ENCODE measurements at regions not wholly inside any gene's neighbourhood (a gene's known extent, or its start where the extent isn't known, plus 50 kb on each side); places are given as distances from the start of the nearest gene placed in this dataset.

DNA sequence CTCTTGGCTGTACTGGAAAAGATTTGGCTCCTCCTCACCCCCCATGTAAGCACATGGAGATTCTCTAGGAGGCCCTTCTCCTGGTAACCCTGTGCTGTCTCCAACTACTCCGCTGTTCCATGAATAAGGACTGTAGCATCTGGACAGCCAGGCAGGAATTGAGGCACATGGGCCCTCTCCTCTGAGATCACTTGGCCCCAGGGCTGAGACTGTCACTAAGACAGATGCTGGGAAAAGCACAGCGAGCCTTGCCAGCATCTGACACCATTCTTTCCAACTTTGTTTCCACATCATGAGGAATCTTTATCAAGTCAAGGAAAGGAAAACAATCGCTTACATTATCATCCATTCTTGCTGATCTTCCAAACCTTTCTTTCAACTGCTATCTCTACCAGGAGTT is 222.6 kb upstream of the INTU start:
- Mint-ChIP-seq H3K4me3 (no peak overlapping the region), H3K27ac (no peak overlapping the region), H3K27me3 (no peaks in the 10 kb centered on the region), H3K36me3 (ENCODE audit: low read depth) (no peaks in the 10 kb centered on the region), H3K4me1 (ENCODE audit: low read depth) (no peaks in the 10 kb centered on the region), H3K9me3 (peaks cover 11% of the 10 kb centered on the region)
- intact Hi-C loops (cut with micrococcal nuclease) = no loop called here
- ChIA-PET CTCF (no interaction called here), POLR2A (no interaction called here)
- DNase-seq (no peak), ATAC-seq (no peak)
- TF ChIP-seq, protein P1, sequence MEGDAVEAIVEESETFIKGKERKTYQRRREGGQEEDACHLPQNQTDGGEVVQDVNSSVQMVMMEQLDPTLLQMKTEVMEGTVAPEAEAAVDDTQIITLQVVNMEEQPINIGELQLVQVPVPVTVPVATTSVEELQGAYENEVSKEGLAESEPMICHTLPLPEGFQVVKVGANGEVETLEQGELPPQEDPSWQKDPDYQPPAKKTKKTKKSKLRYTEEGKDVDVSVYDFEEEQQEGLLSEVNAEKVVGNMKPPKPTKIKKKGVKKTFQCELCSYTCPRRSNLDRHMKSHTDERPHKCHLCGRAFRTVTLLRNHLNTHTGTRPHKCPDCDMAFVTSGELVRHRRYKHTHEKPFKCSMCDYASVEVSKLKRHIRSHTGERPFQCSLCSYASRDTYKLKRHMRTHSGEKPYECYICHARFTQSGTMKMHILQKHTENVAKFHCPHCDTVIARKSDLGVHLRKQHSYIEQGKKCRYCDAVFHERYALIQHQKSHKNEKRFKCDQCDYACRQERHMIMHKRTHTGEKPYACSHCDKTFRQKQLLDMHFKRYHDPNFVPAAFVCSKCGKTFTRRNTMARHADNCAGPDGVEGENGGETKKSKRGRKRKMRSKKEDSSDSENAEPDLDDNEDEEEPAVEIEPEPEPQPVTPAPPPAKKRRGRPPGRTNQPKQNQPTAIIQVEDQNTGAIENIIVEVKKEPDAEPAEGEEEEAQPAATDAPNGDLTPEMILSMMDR (IDR thresholded peaks at IDR 0.05) = no peak

DNA sequence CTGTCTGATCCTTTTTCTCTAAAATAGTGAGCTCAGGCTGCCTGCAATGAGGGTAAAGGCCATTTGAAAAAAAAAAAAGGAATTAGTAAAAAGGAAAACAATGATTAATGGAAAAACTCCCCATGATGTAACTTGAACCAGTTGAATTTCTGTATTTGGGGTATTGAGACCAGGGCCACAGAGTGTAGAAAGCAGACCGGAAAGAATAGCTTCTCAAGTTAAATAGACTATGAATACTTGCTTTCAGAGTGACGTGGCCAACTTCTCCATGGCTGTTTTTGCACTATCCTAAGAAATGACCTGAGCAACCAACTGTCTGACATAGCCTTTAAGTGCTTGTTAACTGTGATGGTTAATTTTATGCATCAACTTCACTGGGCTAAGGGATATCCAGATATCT is 222.1 kb upstream of the INTU start:
- no peaks in the 10 kb centered on the region for H3K36me3 Mint-ChIP-seq (ENCODE audit: low read depth)
- no peak for ATAC-seq

DNA sequence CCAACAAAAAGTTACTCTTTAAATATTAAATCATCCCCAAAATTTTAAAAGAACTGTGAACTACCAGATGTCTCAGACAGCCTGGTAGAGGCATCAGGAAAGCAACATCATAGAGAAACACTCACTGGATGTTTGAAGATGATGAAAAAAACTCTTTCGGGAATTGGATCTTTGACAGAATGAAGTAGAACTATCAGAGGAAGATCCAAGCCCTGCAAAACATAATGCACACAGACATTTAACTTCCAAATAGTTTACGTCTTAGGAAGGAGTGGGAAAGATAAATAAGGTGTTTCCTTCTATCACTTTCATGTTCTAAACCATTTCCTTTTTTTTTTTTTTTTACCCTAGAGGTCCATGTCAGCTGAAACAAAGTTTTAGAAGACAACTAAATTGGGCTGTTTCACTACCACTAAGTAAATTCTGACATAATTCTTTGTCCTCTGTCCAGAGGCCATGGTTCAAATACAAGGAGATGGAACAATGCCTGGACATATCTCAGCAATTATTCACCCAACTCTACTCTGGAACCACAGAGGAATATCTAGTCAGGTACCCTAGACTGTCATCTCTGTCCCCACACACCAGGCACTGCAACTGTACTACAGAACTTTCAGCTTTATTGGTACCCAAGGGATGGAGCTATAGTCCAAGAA is 217.7 kb upstream of the INTU start:
- H3K36me3 Mint-ChIP-seq (ENCODE audit: low read depth) = no peaks in the 10 kb centered on the region
- no peak overlapping the region for H3K4me3 Mint-ChIP-seq
- no peak for DNase-seq
- CTCF ChIA-PET = no interaction called here
- TF ChIP-seq, protein P1 (IDR thresholded peaks at IDR 0.05) = no peak
- H3K27ac Mint-ChIP-seq = no peak overlapping the region
- no peaks in the 10 kb centered on the region for H3K27me3 Mint-ChIP-seq
- intact Hi-C loops (cut with micrococcal nuclease) = no loop called here
- POLR2A ChIA-PET = no interaction called here
- no peaks in the 10 kb centered on the region for H3K9me3 Mint-ChIP-seq
- no peak for ATAC-seq
- no peaks in the 10 kb centered on the region for H3K4me1 Mint-ChIP-seq (ENCODE audit: low read depth)

More for the DNA sequence above, 222.1 kb upstream of the INTU start:
- TF ChIP-seq, protein P1 (IDR thresholded peaks at IDR 0.05) = no peak
- Mint-ChIP-seq H3K27me3 (no peaks in the 10 kb centered on the region), H3K4me1 (ENCODE audit: low read depth) (no peaks in the 10 kb centered on the region), H3K4me3 (no peak overlapping the region), H3K9me3 (peaks cover 11% of the 10 kb centered on the region), H3K27ac (no peak overlapping the region)
- CTCF ChIA-PET = no interaction called here
- intact Hi-C loops (cut with micrococcal nuclease) = no loop called here
- no peak for DNase-seq
- POLR2A ChIA-PET = no interaction called here

DNA sequence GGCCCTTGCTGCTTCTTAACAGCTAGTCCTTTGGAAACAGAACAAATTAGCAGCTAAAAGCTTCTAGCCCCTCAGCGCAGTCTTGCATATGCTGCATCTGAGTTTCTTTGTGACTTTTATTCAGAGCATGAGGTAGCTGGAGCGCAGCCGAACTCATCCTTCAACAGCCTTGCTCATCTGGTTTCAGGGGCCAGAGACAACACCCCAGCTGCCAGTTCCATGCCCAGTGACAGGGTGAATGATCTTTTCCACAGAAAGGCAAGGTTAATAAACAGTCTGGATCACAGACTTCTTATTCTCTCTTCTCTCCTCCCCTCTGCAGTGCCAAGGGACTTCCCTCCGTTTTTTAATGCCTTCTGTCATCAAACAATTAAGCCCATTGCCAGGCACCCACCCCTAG is 216.6 kb upstream of the INTU start:
- Mint-ChIP-seq H3K4me1 (ENCODE audit: low read depth) (no peaks in the 10 kb centered on the region), H3K27ac (no peak overlapping the region), H3K4me3 (no peak overlapping the region), H3K9me3 (no peaks in the 10 kb centered on the region), H3K36me3 (ENCODE audit: low read depth) (no peaks in the 10 kb centered on the region), H3K27me3 (no peaks in the 10 kb centered on the region)
- intact Hi-C loops (cut with micrococcal nuclease) = no loop called here
- no peak for DNase-seq
- ATAC-seq = no peak
- TF ChIP-seq, protein P1 (IDR thresholded peaks at IDR 0.05) = no peak
- ChIA-PET CTCF (no interaction called here), POLR2A (no interaction called here)

DNA sequence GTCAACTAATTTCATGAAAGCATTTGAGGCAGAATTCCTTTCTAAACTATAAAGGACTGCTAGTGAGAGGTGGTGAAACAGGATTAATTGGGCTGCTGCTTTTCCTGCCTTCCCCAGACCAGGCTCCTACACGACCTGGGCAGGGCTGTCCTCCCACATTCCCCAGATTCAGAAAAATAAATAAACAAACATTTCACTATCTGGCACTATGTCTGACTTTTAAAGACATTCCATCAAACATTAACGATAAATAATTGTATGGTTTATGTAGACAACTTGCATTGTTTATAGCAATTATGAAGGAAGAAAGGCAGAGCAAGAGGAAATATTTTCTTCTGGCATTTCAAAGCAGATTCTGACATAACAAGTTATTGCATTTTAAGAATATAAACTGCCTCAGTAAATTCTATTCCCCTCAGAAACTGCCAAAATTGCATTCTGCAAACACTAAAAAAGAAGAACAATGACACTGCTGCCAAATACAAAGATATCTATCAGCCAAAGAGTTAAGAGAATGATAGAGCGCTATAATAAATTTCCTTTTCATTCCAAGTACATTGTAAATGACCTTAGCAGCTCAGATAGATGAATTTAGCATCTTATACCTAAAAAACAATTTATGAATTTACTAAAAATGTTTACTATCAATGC is 214.7 kb upstream of the INTU start:
- Mint-ChIP-seq H3K9me3 (no peaks in the 10 kb centered on the region), H3K27ac (no peak overlapping the region), H3K27me3 (no peaks in the 10 kb centered on the region), H3K4me1 (ENCODE audit: low read depth) (no peaks in the 10 kb centered on the region), H3K36me3 (ENCODE audit: low read depth) (no peaks in the 10 kb centered on the region), H3K4me3 (no peak overlapping the region)
- CTCF ChIA-PET = no interaction called here
- TF ChIP-seq, protein P1 (IDR thresholded peaks at IDR 0.05) = no peak
- POLR2A ChIA-PET = interaction anchor here (0.6 kb wide), 1 partner anchor 965 kb away, joined by 3 read pairs; no protein-coding TSS in a partner anchor
- ATAC-seq (no peak), DNase-seq (no peak)
- intact Hi-C loops (cut with micrococcal nuclease) = no loop called here
